ENCODE measurements at regions not wholly inside any gene's neighbourhood (a gene's known extent, or its start where the extent isn't known, plus 50 kb on each side); places are given as distances from the start of the nearest gene placed in this dataset.

- TF ChIP-seq GATA2 (IDR thresholded peaks at IDR 0.05; ENCODE audit: low read depth, low read length) (no peak), GATA3 (IDR thresholded peaks at IDR 0.05; ENCODE audit: low read depth, low read length) (no peak)
These were observed 171.8 kb upstream of the UBL3 start for GRCh38 chr13:30022256-30022655.
